ENCODE measurements at regions not wholly inside any gene's neighbourhood (a gene's known extent, or its start where the extent isn't known, plus 50 kb on each side); places are given as distances from the start of the nearest gene placed in this dataset.

GRCh38 chr17:79244665-79245064 lies 170.0 kb downstream of the ENGASE start:
- H3K4me2 ChIP-seq (ENCODE audit: low read length): no peak overlapping the region
- DNase-seq (no peak), ATAC-seq (no peak)
- H2AFZ ChIP-seq (ENCODE audit: low read length): no peak overlapping the region
- H3F3A ChIP-seq (ENCODE audit: low read length, unreplicated experiment): no peaks in the 10 kb centered on the region
- no peaks in the 10 kb centered on the region for H4K20me1 ChIP-seq (ENCODE audit: low read length)
- no peak overlapping the region for H3K4me3 ChIP-seq (ENCODE audit: low read length)
- peaks cover 93% of the 10 kb centered on the region for H3K27me3 ChIP-seq (ENCODE audit: low read length)
- no peaks in the 10 kb centered on the region for H3K9me3 ChIP-seq (ENCODE audit: low read length)
- ChIA-PET CTCF (no interaction called here), POLR2A (ENCODE audit: unreplicated experiment) (no interaction called here)
- no peak overlapping the region for H3K9ac ChIP-seq (ENCODE audit: low read length)
- no peak overlapping the region for H3K27ac ChIP-seq (ENCODE audit: low read length)
- no peaks in the 10 kb centered on the region for H3K9me2 ChIP-seq (replicated peaks; ENCODE audit: low read length)
- no peak for TF ChIP-seq EZH2 (IDR thresholded peaks at IDR 0.05; ENCODE audit: low read length, unreplicated experiment)
- no peak for TF ChIP-seq EZH2phosphoT487 (IDR thresholded peaks at IDR 0.05; ENCODE audit: borderline replicate concordance, low read length)
- no peak for TF ChIP-seq CTCF (conservative IDR thresholded peaks at IDR 0.05; ENCODE audit: low read depth, low read length)
- BruUV-seq (replicated peaks): no TSS peak
- no peaks in the 10 kb centered on the region for H3K79me2 ChIP-seq (ENCODE audit: low read length)
- no peaks in the 10 kb centered on the region for H3K4me1 ChIP-seq (ENCODE audit: insufficient read depth, low read length)
- intact Hi-C loops (cut with micrococcal nuclease): no loop called here
- no peaks in the 10 kb centered on the region for H3K36me3 ChIP-seq (ENCODE audit: low read depth, low read length)

GRCh38 chr17:79243996-79244395 lies 169.4 kb downstream of the ENGASE start:
- POLR2A ChIA-PET (ENCODE audit: unreplicated experiment): no interaction called here

GRCh38 chr17:79243603-79243990 lies 169.0 kb downstream of the ENGASE start:
- BruUV-seq (replicated peaks): no TSS peak
- Histone ChIP-seq H3K36me3 (ENCODE audit: low read depth, low read length) (no peaks in the 10 kb centered on the region), H2AFZ (ENCODE audit: low read length) (no peak overlapping the region), H3K27ac (ENCODE audit: low read length) (no peak overlapping the region), H4K20me1 (ENCODE audit: low read length) (no peaks in the 10 kb centered on the region), H3K4me3 (ENCODE audit: low read length) (no peak overlapping the region), H3K4me2 (ENCODE audit: low read length) (no peak overlapping the region), H3F3A (ENCODE audit: low read length, unreplicated experiment) (no peaks in the 10 kb centered on the region), H3K79me2 (ENCODE audit: low read length) (no peaks in the 10 kb centered on the region), H3K9me3 (ENCODE audit: low read length) (no peaks in the 10 kb centered on the region), H3K9ac (ENCODE audit: low read length) (no peak overlapping the region), H3K9me2 (replicated peaks; ENCODE audit: low read length) (no peaks in the 10 kb centered on the region), H3K27me3 (ENCODE audit: low read length) (peaks cover 93% of the 10 kb centered on the region), H3K4me1 (ENCODE audit: insufficient read depth, low read length) (no peaks in the 10 kb centered on the region)
- DNase-seq (no peak), ATAC-seq (no peak)
- intact Hi-C loops (cut with micrococcal nuclease): no loop called here
- TF ChIP-seq EZH2phosphoT487 (IDR thresholded peaks at IDR 0.05; ENCODE audit: borderline replicate concordance, low read length) (no peak), EZH2 (IDR thresholded peaks at IDR 0.05; ENCODE audit: low read length, unreplicated experiment) (no peak), CTCF (conservative IDR thresholded peaks at IDR 0.05; ENCODE audit: low read depth, low read length) (no peak)
- CTCF ChIA-PET: no interaction called here
- POLR2A ChIA-PET (ENCODE audit: unreplicated experiment): no interaction called here

More at GRCh38 chr17:79243996-79244395, 169.4 kb downstream of the ENGASE start:
- H3K4me3 ChIP-seq (ENCODE audit: low read length): no peak overlapping the region
- H3K79me2 ChIP-seq (ENCODE audit: low read length): no peaks in the 10 kb centered on the region
- H3K27ac ChIP-seq (ENCODE audit: low read length): no peak overlapping the region
- H3F3A ChIP-seq (ENCODE audit: low read length, unreplicated experiment): no peaks in the 10 kb centered on the region
- no peaks in the 10 kb centered on the region for H3K9me3 ChIP-seq (ENCODE audit: low read length)
- TF ChIP-seq EZH2phosphoT487 (IDR thresholded peaks at IDR 0.05; ENCODE audit: borderline replicate concordance, low read length): no peak
- no peak for TF ChIP-seq CTCF (conservative IDR thresholded peaks at IDR 0.05; ENCODE audit: low read depth, low read length)
- no peak for TF ChIP-seq EZH2 (IDR thresholded peaks at IDR 0.05; ENCODE audit: low read length, unreplicated experiment)
- no TSS peak for BruUV-seq (replicated peaks)
- no peaks in the 10 kb centered on the region for H3K9me2 ChIP-seq (replicated peaks; ENCODE audit: low read length)
- no peaks in the 10 kb centered on the region for H3K36me3 ChIP-seq (ENCODE audit: low read depth, low read length)
- H3K9ac ChIP-seq (ENCODE audit: low read length): no peak overlapping the region
- no peak overlapping the region for H3K4me2 ChIP-seq (ENCODE audit: low read length)
- no peaks in the 10 kb centered on the region for H3K4me1 ChIP-seq (ENCODE audit: insufficient read depth, low read length)
- DNase-seq (no peak), ATAC-seq (no peak)
- CTCF ChIA-PET: no interaction called here
- no peak overlapping the region for H2AFZ ChIP-seq (ENCODE audit: low read length)
- intact Hi-C loops (cut with micrococcal nuclease): no loop called here
- no peaks in the 10 kb centered on the region for H4K20me1 ChIP-seq (ENCODE audit: low read length)
- H3K27me3 ChIP-seq (ENCODE audit: low read length): peaks cover 93% of the 10 kb centered on the region
